ENCODE measurements at regions not wholly inside any gene's neighbourhood (a gene's known extent, or its start where the extent isn't known, plus 50 kb on each side); places are given as distances from the start of the nearest gene placed in this dataset.

- TF ChIP-seq SMARCA5 (IDR thresholded peaks at IDR 0.05) (no peak), POLR2AphosphoS5 (IDR thresholded peaks at IDR 0.05; ENCODE audit: low read length) (no peak), TARDBP (IDR thresholded peaks at IDR 0.05; ENCODE audit: borderline replicate concordance) (no peak), EP300 (IDR thresholded peaks at IDR 0.05; ENCODE audit: borderline replicate concordance in 1 of 2, control insufficient read depth in 1 of 2, low read depth in 2 of 2, low read length in 2 of 2) (no peak)
- TF ChIP-seq, protein P1, sequence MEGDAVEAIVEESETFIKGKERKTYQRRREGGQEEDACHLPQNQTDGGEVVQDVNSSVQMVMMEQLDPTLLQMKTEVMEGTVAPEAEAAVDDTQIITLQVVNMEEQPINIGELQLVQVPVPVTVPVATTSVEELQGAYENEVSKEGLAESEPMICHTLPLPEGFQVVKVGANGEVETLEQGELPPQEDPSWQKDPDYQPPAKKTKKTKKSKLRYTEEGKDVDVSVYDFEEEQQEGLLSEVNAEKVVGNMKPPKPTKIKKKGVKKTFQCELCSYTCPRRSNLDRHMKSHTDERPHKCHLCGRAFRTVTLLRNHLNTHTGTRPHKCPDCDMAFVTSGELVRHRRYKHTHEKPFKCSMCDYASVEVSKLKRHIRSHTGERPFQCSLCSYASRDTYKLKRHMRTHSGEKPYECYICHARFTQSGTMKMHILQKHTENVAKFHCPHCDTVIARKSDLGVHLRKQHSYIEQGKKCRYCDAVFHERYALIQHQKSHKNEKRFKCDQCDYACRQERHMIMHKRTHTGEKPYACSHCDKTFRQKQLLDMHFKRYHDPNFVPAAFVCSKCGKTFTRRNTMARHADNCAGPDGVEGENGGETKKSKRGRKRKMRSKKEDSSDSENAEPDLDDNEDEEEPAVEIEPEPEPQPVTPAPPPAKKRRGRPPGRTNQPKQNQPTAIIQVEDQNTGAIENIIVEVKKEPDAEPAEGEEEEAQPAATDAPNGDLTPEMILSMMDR (IDR thresholded peaks at IDR 0.05 in 2 of 3, conservative IDR thresholded peaks at IDR 0.05 in 1 of 3; ENCODE audit: control insufficient read depth in 2 of 3, extremely low read depth in 1 of 3, insufficient read depth in 1 of 3, low read depth in 3 of 3, low read length in 3 of 3): no peak
These were observed 67.8 kb upstream of the RPRM start for GRCh38 chr2:153546358-153546757.
